HT-29 (cell line): ENCODE measurements at regions not wholly inside any gene's neighbourhood (a gene's known extent, or its start where the extent isn't known, plus 50 kb on each side); places are given as distances from the start of the nearest gene placed in this dataset.
"Not testable (repeated sequence)": the region's sequence is repeated elsewhere in the genome, so short reads cannot be mapped to it uniquely, and the experiment has no call there.

ENCODE experiments used
- DNase-seq: peaks from one replicate; pipeline ENCODE4 v3.0.0-alpha.2; 2015; ENCODE audit warnings: low spot score

- no peak for DNase-seq
Measured at GRCh38 chr6:131427434-131428058, 145.5 kb upstream of the ARG1 start.

GRCh38 chr6:131430531-131430930 lies 142.5 kb upstream of the ARG1 start:
- no peak for DNase-seq

DNA sequence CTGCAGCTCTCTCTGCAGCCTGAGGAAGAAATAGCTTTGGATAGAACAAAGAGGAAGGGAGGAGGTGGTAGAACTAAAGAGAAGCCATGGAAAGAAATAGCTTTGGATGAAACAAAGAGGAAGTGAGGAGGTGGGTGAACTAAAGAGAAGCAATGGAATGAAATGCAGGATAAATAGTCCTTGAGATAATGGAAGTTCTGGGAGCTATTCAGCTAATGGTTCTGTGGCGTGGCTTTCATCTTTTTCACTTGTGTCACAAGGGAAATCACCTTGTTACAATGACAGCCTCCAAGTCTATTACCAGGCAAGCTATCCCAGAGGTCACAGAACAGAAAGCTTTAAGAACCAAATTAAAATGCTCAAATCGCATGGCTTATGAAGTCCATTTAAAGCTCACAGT lies 141.3 kb upstream of the ARG1 start:
- no peak for DNase-seq

- no peak for DNase-seq
Measured at GRCh38 chr6:131433927-131434326, 139.1 kb upstream of the ARG1 start.

GRCh38 chr6:131436358-131436757 lies 136.7 kb upstream of the ARG1 start:
- DNase-seq: no peak

DNA sequence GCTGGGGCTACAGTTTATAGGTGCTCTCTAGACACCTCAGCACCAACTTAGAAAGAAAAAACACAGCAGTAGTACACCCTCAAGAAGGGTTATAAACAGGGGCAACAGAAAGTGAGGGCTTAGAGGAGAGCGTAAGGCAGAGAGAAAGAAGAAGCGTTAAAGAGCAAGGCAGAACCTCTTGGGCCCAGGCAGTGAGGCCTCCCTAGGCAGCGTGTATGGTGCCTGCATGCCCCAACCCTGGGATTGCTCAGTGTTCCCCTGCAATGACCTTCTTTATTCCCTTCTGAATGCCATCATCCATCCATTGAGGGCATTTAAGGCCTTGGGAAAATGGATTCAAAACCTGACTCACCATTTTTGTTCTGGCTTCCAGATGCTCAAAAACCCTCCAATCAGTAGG lies 130.0 kb upstream of the ARG1 start:
- DNase-seq: no peak

- DNase-seq: no peak
Measured at GRCh38 chr6:131443514-131443913, 129.5 kb upstream of the ARG1 start.

DNA sequence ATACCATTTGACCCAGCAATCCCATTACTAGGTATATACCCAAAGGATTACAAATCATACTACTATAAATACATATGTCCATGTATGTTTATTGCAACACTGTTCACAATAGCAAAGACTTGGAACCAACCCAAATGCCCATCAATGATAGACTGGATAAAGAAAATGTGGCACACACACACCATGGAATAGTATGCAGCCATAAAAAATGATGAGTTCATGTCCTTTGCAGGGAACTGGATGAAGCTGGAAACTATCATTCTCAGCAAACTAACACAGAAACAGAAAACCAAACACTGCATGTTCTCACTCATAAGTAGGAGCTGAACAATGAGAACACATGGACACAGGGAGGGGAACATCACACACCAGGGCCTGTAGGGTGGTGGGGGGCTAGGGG lies 127.7 kb upstream of the ARG1 start:
- not testable (repeated sequence) for DNase-seq

DNA sequence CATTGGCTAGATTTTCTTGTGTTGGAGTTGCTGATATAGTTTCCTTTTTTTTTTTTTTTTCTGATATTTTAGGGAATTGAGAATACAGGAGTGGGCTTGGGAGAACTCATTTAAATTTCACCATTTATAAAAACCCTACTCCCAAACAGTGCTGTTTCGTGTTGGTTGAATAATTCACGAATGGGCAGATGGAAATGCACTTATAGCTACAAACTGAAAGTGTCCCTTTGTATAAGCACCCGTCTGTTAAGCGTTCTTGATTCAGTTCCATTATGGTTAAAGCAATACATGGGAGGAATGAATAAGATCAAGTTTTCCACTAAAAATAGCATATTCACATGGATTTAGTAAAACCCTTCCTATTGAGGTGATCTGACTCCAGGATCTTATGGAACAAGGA lies 122.2 kb upstream of the ARG1 start:
- no peak for DNase-seq

GRCh38 chr6:131451321-131452144 lies 121.5 kb upstream of the ARG1 start:
- DNase-seq: no peak

DNA sequence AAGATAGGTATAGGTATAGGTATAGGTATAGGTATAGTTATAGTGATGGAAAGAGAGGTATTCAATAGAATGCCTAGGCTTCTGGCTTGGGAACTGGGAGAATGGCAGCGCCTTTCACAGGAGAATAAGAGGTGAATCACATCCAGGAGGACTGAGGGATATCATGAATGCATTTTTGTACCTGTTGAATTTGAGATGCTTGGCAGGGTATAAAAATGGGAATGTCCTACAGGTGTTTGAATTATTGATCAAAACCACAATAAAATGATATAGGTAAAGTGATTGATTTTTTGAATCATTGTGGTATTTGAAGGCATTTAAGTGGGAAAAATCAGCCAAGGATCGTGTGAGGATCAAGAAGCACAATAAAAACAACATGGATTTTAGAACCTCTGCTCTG lies 119.2 kb upstream of the ARG1 start:
- no peak for DNase-seq

GRCh38 chr6:131456565-131456964 lies 116.5 kb upstream of the ARG1 start:
- no peak for DNase-seq

DNA sequence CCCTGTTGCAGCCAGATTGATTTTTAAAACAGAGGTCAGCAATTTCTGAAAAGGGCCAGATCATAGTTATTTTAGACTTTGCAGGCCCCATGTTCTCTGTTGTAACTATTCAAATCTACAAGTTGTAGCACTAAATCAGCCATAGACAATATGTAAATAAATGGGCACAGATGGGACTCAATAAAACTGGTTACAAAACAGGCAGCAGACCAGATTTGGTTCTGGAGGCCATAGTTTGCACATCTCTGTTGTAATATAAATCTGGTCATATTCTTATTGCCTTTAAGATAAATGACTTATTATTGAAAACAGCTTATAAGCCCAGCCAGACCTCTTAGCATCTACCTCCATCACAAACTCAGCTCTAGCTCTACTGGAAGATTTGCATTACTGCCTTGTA lies 114.0 kb upstream of the ARG1 start:
- no peak for DNase-seq

DNA sequence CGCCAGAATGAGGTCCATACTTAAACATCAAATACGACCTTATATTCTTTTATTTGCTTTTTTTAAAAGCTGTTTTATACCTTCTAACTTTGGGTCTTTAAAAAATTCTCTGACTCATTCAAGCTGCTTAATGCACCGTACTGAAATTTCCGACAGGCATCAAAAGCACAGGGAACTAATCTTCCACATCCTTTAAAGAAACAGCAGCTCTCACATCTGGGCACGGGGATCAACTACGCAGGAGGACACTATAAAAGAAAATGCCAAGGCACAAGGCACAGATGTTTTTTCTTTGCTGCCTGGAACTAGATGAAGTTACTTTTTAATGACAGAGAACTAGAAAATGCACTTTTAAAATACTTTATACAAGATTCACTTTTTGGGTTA lies 112.4 kb upstream of the ARG1 start:
- DNase-seq: no peak

DNA sequence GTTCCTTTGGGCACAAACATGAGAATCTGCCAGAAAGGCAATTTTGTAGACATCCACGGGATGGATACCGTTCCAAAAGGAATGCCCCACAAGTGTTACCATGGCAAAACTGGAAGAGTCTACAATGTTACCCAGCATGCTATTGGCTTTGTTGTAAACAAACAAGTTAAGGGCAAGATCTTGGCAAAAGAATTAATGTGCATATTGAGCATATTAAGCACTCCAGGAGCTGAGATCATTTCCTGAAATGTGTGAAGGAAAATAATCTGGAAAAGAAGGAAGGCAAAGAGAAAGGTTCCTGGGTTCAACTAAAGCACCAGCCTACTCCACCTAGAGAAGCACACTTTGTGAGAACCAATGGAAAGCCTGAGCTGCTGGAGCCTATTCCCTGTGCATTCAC lies 103.9 kb upstream of the ARG1 start:
- DNase-seq: no peak

DNA sequence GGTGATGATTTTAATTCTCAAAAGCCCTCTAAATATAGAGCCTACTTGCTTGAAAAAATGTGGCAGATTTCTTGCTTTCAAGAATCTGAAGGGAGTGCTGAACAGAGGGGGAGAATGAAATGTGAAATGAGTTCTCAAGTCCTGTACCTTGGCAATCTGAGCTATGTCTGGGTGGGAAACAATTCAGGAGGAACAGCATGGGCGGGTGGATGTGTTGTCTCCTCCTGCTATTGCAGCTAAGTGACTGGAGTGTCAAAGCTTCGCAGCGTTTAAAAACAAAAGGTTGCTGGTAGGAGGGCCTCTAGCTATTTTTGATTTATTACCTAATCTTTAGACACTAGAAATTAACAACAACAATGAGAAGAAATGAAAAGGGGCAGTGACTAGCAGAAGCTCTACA lies 102.5 kb upstream of the ARG1 start:
- DNase-seq: no peak

GRCh38 chr6:131471331-131471730 lies 101.7 kb upstream of the ARG1 start:
- no peak for DNase-seq

DNA sequence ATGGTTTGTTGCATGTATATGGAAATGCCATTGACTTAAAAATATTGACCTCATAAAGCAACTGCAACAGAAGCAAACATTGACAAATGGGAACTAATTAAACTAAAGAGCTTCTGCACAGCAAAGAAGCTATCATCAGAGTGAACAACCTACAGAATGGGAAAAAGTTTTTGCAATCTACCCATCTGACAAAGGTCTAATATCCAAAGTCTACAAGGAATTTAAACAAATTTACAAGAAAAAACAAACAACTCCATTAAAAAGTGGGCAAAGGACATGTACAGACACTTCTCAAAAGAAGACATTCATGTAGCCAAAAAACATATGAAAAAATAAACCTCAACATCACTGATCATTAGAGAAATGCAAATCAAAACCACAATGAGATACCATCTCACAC lies 99.7 kb upstream of the ARG1 start:
- DNase-seq: not testable (repeated sequence)

GRCh38 chr6:131476362-131476761 lies 96.7 kb upstream of the ARG1 start:
- no peak for DNase-seq

DNA sequence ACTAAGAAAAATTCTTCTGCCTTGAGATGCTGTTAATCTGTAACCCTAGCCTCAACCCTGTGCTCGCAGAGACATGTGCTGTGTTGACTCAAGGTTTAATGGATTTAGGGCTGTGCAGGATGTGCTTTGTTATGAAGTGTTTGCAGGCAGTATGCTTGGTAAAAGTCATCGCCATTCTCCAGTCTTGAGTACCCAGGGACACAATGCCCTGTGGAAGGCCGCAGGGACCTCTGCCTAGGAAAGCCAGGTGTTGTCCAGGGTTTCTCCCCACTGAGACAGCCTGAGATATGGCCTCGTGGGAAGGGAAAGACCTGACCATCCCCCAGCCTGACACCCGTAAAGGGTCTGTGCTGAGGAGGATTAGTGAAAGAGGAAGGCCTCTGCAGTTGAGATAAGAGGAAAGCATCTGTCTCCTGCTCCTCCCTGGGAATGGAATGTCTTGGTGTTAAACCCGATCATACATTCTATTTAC lies 94.2 kb upstream of the ARG1 start:
- peak; percentile 69 for DNase-seq

DNA sequence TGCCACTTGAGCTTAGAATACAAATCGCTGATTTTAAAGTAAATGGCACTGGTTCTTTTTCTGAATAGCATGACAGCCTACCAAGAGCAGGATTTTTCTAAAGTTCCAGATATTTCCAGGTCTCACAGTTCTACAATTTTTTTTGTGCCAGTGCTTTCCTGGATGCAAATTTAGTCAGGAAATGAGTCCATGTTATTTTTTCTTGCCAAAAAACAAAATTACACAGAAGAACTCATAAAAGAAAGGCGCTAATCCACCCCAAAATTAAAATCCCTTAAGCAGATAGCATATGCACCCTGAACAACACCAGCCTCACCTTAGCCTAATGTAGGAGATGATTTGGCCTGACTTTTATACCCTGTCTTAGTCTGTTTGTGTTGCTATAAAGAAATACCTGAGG lies 86.4 kb upstream of the ARG1 start:
- DNase-seq: no peak

- no peak for DNase-seq
Measured at GRCh38 chr6:131488780-131489179, 84.2 kb upstream of the ARG1 start.

GRCh38 chr6:131490441-131490840 lies 82.6 kb upstream of the ARG1 start:
- DNase-seq: no peak
